ENCODE measurements at regions not wholly inside any gene's neighbourhood (a gene's known extent, or its start where the extent isn't known, plus 50 kb on each side); places are given as distances from the start of the nearest gene placed in this dataset.

- TF ChIP-seq CTCF (IDR thresholded peaks at IDR 0.05) = no peak
- TF ChIP-seq POLR2AphosphoS5 (IDR thresholded peaks at IDR 0.05; ENCODE audit: low read depth, low read length) = no peak
- no peak for TF ChIP-seq REST (IDR thresholded peaks at IDR 0.05; ENCODE audit: insufficient read depth in 1 of 2, low read depth in 2 of 2, low read length in 1 of 2)
- TF ChIP-seq SIN3A (IDR thresholded peaks at IDR 0.05; ENCODE audit: borderline replicate concordance, insufficient read depth, low read depth, low read length) = no peak
Observed at GRCh38 chr6:62530985-62531384, 245.0 kb upstream of the KHDRBS2 start.
